ENCODE measurements at regions not wholly inside any gene's neighbourhood (a gene's known extent, or its start where the extent isn't known, plus 50 kb on each side); places are given as distances from the start of the nearest gene placed in this dataset.

- TF ChIP-seq CTCF (conservative IDR thresholded peaks at IDR 0.05), result no peak
- no peak for TF ChIP-seq ZFX (IDR thresholded peaks at IDR 0.05)
These were observed 54.3 kb upstream of the SLC66A3 start for GRCh38 chr2:11100976-11101375.

Data from C4-2B (cell line).